DMS153 treated with DMSO at 0.1 percent for 48 hours (cell line): ENCODE measurements at regions not wholly inside any gene's neighbourhood (a gene's known extent, or its start where the extent isn't known, plus 50 kb on each side); places are given as distances from the start of the nearest gene placed in this dataset.
"Not testable (repeated sequence)": the region's sequence is repeated elsewhere in the genome, so short reads cannot be mapped to it uniquely, and the experiment has no call there.

Experiments used
- DNase-seq: peaks from one replicate; lab custom pipeline; 2025; ENCODE audit not compliant: unreplicated experiment; lab: John Stamatoyannopoulos, UW

DNA sequence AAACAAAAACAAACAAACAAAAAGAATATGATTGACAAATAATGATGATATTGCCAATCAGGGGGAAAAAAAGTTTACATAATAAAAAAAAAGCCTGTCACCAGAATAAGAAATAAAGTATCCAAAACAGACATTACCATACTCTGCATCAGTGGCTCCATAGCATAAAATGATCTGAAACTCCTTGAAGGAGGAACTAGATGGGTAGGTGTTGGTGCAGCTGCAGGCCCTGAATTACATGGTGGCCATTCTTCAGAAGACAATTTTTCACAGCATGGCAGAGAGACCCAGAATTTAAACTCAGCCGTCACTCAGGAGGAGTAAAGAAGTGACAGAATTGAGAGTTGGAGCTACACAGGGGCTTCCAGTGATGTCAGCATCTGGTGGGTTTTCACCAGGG lies 60.2 kb downstream of the GLUL start:
- DNase-seq = no peak

DNA sequence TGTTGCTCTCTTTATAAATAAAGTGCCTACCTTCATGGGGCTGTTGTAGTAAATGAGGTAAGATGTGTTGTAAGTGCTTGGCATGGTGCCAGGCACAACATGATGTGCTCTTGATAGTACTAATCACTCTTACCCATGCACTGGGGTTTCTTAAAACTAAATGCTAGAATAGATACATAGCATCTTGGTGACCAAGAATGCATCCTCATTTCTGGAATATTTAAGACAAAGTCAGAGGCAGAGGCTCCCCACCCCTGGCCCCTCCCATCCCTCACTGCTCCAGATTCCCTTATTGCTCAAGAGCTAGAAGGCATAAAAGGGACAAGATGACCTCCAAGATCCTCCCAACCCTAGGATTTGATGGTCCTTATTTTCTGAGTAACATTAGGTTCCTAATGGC lies 61.3 kb downstream of the GLUL start:
- DNase-seq = no peak

DNA sequence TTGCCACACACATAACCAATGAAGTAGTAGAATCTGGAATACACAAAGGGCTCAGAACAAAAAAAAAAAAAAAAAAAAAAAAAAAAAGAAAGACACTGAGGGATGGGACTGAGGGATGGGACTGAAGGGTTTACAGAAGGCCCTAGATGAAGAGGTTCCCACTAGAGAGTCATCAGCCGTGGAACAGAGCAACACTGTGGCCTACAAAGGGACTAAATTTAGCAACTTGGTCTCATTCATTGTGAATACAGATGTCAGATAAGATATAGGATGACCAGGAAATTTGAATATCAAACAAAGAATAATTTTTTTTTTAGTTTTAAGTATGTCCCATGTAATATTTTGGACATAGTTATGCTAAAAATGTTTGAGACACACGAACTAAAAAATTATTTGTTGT lies 62.1 kb downstream of the GLUL start:
- DNase-seq = no peak

DNA sequence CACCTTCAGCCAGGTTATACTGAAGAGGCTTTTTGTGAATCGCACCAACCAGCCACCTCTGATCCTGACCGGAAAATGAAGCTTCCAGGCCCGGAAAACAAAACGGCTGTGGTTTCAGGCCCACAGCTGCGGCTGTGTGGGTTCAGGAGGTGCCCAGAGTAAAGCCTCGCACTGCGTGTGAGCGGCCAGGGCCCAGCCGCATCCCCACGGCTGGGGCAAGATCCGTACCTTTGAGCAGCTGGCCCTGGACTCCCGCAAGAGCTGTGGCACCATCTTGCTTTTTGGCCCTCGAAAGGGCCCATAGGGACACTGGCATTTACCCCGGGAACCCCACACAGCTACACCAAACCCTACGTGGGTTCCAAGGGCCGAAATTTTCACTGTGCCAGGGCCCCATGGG lies 63.0 kb downstream of the GLUL start:
- DNase-seq = no peak

DNA sequence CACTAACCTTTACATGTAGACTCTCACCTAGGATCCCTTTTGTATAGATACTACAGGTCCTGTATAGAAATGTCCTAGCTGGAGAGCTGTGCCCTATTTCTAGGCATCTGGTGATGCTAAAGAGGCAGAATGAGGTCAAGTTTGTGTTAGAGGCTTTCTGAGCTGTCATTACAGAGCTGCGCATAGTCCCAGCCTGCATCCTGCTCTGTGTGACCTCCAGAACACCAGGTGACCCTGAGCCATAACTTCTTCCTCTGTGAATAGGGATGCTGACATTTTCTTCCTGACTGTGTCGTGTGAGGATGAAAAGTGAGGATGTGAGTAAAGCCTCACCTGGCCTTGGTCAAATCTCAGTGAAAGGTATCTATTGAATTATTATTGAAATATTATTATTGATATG lies 66.3 kb downstream of the GLUL start:
- DNase-seq = no peak

DNA sequence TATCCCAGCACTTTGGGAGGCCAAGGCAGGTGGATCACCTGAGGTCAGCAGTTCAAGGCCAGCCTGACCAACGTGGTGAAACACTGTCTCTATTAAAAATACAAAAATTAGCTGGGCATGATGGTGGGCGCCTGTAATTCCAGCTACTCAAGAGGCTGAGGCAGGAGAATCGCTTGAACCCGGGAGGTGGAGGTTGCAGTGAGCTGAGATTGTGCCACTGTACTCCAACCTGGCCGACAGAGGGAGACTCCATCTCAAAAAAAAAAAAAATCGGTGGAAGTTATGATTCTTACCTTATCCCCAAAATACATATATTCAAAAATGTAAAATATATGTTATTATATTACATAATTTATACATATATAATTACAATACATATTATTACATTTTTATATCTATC lies 70.1 kb downstream of the GLUL start:
- not testable (repeated sequence) for DNase-seq

DNA sequence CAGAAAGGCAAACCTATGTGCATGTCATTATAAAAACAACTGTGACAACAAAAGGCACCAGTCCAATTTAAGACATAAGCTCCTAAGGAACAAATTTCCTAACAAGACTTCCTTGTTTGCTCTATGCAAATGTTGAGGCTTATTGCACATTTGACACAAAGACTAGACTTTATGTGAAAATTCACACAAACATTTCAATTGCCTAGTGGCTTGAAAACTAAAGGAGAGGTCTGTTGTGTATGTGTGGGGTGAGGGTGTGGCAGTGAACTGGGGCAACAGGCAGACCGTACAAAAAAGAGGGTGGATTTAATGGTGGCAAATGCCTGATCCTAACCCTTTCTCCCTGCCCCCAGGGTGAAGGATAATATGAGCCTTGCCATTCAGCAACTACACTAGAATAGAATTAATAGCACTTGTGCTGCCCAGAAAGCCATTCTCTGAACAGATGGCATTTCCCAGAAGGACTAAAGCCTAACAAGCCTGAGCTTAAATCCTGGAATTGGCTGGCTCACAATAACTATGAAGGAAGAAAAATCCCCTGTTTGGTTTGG lies 73.9 kb downstream of the GLUL start:
- peak; percentile 83 for DNase-seq

DNA sequence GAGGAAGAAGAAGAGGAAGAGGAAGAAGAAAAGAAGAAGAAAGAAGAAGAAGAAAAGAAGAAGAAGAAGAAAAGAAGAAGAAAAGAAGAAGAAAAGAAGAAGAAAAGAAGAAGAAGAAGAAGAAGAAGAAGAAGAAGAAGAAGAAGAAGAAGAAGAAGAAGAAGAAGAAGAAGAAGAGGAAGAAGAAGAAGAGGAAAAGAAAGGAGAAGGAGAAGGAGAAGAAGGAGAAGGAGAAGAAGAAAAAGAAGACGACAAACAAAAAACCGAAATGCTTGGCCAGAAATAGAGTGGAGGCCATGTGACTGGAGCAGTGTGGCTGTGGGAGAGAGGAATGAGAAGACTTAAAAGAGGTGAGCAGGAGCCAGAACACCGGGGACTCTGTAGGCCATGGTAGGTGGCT lies 75.1 kb downstream of the GLUL start:
- DNase-seq = not testable (repeated sequence)

DNA sequence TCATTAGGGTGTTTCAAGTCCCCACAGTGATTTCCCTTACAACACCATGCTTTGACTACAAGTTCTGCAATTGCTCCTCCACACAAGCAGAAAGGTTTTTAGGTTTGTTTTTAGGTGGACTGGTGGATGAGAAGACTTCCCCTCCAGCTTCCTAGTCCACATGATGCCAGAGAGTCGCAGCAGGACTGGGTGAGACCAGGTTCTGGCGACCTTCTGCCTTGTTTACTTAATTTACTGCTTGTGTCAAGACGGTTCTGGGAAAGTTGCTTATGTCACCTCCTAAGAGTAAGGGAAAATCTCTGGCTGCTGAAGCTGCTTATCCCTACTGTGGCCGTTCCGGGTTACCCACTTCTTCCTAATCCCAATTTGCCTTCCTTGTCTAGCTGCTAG lies 76.4 kb downstream of the GLUL start:
- DNase-seq = no peak

DNA sequence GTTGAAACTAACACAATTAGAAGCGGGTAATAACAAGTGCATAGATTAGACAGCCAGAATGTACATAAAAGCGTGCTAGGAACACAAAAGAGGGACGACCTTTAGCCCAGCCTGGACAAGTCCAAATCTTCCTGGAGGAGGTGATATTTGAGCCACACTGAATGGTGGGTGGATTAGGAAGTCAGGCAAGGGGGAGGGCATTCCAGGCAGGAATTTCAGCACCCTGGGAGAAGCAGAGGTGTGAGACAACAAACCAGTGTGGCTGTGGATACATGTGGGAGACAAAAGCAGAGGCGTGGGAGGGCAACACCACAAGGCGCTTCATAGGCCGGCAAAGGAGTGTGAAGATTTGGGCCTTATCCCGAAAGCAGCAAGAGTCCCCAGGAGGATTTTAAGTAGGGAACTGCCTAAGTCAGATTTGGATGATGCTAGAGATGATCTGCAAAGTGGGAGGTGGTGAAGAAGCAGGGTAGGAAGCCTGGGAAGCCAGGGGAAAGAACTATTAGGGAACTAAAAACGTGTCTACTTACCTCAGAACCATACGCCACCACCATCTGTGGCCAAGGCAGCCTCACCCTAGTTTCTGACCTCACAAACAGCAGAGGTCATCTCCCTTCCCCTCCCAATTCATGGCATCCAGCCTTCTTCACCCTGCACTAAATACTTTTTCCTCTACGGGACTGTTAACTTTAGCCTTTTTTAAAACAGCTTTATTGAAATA lies 81.8 kb downstream of the GLUL start:
- no peak for DNase-seq

DNA sequence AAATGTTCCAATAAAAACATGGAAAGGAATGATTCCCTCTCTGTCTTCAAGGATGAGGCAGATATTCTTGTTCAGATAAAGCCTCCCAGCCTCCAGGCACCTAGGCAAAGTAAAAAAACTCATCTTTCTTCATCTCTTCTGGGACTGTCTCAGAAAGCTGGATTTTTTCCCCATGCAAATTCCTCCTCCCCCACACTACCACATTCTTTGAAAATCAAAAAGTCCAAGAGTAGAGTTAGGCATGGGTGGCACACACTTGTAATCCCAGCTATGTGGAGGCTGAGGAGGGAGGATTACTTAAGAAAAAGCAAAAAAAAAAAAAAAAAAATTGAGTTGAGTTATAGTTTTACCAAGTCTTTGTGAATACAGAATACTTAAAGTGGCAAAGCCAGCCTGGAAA lies 82.8 kb downstream of the GLUL start:
- no peak for DNase-seq

DNA sequence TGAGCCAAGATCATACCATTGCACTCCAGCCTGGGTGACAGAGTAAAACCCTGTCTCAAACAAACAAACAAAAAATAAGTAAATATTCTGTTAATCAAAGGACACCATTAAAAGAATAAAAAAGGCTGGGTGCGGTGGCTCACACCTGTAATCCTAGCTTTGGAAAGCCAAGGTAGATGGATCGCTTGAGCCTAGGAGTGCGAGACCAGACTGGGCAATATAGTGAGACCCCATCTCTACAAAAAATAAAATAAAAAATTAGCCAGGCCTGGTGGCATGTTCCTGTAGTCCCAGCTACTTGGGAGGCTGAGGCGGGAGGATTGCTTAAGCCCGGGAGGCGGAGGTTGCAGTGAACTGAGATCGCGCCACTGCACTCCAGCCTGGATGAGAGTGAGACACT lies 84.1 kb downstream of the GLUL start:
- not testable (repeated sequence) for DNase-seq

DNA sequence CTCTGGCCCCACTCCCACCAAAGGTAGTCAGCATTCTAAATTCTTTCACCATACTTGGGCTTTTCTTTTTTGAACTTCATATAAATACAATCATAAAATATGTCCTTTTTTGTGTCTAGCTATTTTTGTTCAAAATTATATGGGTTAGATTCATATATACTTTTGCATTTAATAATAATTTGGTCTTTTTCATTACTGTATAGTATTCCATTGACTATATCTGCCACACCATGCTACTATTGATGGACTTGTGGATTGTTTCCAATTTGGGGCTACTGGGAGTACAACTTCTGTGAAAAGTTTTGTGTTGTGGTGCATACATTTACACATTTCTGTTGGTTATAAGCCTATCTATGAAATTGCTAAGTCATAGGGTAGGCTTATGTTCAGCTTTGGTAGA lies 85.7 kb downstream of the GLUL start:
- DNase-seq = no peak

DNA sequence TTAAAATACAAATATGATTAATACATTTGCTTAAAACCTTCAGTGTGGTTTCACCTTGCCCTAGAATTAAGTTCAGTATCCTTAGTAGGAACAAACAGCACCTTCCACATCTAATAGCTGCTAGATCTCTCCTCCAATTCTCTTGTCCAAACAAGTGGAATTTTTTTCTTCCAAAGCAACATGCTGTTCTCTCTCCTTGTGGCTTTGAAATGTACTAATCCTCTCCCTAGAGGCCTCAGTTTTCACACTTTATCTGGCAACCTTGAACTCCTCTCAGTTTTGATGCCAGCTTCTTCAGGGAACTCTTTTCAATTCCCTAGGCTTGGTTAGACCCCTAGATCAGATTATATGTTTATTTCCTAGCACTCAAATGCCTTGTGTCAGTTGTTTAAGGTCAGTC lies 87.0 kb downstream of the GLUL start:
- no peak for DNase-seq

DNA sequence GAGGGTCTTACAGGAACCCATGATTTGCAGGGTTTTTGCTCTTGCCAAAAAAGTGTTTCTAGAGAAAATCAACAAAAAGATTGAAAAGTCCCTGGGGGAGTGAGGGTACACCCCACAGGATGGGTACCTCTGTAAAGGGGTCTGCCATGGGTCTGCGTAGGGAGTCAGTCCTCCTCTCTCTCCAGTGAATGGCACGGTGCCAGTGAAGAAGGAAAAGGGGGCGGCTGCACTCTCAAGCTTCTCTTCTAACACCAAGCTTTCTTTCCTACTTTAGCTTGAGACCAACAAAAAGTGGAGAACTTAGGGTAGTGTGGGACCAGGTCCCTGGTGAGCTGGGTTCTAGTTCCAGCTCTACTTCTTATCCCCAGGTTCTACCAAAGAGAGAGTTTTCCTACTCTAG lies 87.4 kb downstream of the GLUL start:
- DNase-seq = no peak

DNA sequence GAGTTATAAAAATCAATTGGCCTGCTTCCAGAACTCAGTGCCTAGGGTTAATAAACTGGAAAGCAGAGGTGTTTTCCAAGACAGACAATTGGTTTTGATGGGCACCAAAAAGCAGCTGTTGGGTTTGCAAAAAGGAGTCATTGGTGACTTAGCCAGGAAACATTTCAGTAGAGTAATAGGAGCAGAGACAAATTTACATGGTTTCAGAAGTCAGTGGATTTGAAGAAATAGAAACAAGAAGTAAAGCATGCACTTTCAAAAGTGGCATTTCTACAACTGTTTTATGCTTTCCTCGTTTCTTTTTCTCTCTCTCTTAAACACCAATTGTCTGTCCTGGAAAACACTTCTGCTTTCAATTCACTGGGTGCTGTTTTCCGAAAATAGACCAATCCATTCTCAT lies 87.8 kb downstream of the GLUL start:
- DNase-seq = no peak

DNA sequence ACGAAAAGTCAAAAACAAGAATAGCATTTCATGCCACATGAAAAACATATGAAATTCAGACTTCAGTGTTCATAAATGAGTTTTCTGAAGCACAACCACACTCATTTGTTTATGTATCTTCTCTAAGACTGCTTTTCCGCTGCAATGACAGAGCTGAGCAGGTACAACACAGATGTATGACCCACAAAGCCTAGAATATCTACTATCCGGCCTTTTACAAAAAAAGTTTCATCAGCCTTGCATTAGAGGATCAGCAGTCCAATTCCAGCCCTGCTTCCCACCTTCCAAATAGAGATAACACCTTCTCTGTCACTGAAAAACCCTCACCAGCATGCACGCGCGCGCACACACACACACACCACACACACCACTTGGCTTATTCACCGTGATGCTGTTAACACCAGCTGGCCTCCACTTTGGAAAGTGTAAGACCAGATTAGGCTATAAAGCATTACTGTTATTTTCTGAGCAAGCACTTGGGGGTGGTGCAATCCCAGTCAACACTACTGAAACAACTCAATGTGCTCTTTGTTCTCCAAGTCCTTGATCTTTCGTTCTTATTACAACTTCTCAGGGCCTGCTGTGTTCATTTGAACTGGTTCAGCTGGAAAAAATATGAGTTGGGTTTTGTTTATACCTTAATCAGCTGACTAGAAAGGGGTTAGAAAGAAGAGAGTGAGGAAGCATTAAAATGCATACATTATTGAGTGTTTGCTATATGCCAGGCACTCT lies 90.0 kb downstream of the GLUL start:
- no peak for DNase-seq

DNA sequence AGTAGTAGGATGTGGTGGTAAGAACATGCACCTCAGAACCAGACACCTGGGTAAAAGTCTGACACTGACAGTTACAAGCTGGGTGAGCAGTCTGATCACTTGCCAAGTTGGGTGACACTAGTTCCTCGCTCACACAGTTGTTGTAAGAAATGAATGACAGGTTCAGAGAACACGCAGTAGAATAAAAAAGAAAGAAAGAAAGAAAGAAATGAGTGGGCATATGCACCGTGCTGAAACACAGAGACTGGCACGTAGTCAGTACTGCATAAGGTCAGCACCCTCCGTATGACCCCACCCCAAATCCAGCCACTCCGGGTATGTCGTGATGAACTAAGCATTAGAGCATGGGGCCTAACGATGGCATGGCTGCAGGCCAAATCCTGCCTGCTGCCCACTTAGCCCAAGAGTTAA lies 90.6 kb downstream of the GLUL start:
- DNase-seq = no peak

DNA sequence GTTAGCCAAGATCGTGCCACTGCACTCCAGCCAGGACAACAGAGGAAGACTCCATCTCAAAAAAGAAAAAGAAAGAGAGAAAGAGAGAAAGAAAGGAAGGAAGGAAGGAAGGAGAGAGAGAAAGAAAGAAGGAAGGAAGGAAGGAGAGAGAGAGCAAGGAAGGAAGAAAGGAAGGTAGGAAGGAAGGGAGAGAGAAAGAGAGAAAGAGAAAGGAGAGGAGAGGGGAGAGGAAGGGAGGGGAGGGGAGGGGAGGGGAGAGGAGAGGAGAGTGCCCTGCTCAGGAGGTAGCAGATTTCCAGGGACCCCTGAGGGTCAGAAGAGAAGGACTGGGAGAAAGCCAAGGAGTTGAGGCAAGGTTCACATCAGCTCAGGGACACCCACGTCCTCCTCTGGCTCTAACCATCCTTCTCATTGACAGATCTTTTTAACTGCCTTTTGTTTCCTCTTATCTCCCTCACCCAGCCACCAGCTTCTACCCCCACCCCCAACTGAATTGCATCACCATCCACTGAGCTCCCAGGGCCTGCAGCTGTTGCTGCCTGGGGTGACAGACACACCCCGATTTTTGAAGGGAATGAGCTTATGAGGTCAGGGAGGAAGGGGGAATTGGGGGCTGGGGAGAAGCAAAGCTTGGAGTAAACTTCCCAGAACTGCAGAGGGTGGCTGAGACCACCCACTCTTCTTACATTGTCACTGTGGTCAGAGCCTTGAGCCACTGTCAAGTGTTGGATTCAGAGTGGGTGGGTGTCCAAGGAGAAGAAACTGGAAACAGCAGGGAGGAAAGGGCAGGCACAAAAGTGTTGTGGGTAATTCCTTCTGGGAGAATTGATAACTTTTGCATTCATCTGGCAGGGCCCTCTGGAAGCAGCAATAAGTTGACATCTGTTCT lies 91.6 kb downstream of the GLUL start:
- DNase-seq = peak; percentile 47

DNA sequence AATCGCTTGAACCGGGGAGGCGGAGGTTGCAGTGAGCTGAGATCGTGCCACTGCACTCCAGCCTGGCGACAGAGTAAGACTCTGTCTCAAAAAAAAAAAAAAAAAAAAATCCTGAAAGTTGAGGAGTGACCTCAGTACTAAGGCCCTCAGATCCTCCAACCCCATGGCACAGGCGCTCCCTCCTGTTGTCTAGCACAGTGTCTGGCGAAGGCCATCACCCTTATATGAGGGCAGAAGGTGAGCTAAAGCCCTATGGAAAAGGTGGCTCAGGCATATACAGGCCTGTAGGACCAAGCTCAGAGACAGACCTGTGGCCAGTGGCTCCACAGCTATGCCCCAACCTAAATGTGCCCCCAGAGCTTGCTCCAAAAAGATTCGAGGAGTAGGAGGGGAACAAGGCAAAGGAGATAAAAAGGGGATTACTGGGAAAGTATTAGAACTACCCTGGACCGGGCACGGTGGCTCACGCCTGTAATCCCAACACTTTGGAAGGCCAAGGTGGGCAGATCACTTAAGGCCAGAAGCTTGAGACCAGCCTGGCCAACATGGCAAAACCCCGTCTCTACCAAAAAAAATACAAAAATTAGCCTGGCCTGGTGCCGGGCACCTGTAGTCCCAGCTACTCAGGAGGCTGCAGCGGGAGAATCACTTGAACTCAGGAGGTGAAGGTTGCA lies 92.4 kb downstream of the GLUL start:
- not testable (repeated sequence) for DNase-seq

DNA sequence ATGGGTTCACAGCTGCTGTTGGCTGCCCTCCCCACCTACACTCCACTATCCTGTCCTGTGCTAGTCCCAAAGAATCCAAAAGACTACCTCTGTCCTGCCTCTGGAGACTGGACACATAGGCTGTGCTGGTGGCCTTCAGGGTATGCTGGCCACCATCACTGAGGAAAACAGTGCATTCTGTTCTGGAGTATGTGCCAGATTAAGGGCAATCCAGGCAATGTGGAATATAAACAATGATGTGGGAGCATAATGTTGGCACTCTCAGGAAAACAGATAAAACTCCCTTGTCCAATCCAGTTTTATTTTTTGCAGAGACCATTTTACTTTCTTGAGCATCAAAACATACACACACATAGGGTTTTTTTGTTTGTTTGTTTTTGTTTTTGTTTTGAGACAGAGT lies 94.3 kb downstream of the GLUL start:
- DNase-seq = no peak
